Urothelium cell line (cell line): ENCODE measurements at regions not wholly inside any gene's neighbourhood (a gene's known extent, or its start where the extent isn't known, plus 50 kb on each side); places are given as distances from the start of the nearest gene placed in this dataset.
"Not testable (repeated sequence)": the region's sequence is repeated elsewhere in the genome, so short reads cannot be mapped to it uniquely, and the experiment has no call there.

ENCODE experiments used
- DNase-seq: peaks from one replicate; pipeline ENCODE4 v3.0.0; 2011; ENCODE audit warnings: low spot score, mixed read lengths
- FAIRE-seq: peaks from 2 replicates; lab custom pipeline; 2011; peaks lifted over from hg19 to GRCh38; lab: Jason Lieb, UNC

DNA sequence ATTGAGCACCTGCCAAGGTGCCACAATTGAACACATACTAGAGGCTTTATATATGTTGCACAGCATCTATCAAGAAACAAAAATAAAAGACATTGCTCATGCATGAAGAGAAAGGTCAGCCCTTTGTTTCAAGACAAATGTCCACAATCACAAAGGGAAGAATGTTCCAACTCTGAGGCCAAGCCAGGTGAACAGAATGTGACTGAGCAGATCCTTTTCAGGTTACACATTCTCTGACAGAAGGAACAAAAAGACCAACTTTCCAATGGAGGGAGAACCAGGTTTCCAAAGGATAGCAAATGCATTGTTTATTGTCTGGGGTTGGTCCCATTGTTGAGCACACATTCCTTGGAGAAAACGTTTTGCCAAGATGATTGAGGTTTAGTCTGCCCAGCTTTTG lies 50.2 kb upstream of the FAM174B start:
- DNase-seq, result no peak
- no peak for FAIRE-seq

DNA sequence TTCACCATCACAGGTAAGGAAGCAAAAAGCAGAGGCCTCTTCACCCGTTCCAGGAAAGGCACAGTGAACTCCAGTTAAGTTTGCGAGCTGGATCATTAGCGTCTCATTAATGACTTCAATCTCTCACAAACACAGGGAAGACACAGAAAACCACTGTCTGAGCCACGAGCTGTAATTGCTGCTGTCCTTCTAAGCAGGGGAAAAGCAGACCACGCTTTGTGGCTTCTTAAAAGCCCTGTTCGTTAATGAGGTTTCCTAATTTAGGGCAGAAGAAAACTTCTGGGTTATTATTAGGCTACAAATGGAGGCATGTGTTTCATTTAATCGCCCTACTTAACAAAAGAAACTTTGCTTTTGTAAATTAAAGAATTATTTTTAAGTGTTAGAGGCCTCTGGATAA lies 50.6 kb upstream of the FAM174B start:
- FAIRE-seq (no peak), DNase-seq (no peak)

- FAIRE-seq, result no peak
- no peak for DNase-seq
Observed at GRCh38 chr15:92707880-92708551, 52.4 kb upstream of the FAM174B start.

GRCh38 chr15:92708635-92709034 lies 53.1 kb upstream of the FAM174B start:
- no peak for DNase-seq
- no peak for FAIRE-seq

DNA sequence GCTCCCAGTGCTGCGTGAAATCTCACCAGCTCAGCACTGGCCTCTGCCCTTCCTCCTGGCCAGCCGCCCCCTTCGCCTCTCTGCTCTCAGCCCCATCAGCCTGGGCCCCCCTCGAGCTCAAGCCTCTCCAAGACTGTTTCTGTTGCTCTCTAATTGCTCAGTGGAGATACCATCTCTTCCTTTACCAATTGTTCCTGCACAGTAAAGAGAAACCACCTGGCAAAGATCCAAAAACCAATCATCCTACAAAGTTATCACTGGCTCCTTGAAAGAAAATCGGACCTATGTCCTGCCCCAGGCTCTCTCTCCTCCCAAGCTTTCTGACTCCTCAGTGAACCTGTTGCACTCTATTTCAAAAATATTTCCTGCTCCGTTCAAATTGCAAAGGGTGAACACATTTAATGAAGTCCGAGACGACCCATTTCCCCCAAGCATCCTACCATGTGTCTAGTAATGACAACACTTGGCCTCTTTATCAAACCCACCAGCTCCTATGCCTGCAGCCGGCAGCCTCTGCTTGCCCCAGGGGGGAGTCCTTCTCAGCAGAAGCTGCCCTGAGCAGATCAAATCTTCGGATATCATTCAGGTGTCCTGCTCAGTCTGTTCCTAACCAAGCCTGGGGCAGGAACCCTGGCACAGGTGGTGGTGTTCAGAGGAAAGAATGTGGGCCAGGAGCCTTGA lies 53.7 kb upstream of the FAM174B start:
- no peak for DNase-seq
- FAIRE-seq, result no peak

GRCh38 chr15:92711457-92711831 lies 55.9 kb upstream of the FAM174B start:
- no peak for DNase-seq
- no peak for FAIRE-seq

DNA sequence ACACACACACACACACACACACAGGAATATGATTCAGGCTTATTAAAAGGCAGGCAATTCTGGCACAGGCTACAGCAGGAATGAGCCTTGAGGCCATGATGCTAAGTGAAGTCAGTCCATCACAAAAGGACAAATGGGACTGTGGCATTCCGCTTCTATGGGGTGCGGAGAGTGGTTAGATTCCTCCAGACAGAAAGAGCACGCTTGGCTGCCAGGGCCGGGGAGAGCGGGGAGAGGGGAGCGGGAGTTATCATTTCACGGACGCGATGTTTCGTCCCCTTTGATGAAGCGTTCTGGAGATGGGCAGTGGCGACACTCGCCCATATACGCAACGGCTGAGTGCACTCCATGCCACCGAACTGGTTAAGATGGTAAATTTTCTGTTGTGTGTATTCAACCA lies 58.5 kb upstream of the FAM174B start:
- DNase-seq, result peak; percentile 38

GRCh38 chr15:92714477-92715401 lies 59.2 kb upstream of the FAM174B start:
- peak; percentile 77 for DNase-seq
- FAIRE-seq, result no peak

More for the DNA sequence above, 58.5 kb upstream of the FAM174B start:
- FAIRE-seq, result no peak

DNA sequence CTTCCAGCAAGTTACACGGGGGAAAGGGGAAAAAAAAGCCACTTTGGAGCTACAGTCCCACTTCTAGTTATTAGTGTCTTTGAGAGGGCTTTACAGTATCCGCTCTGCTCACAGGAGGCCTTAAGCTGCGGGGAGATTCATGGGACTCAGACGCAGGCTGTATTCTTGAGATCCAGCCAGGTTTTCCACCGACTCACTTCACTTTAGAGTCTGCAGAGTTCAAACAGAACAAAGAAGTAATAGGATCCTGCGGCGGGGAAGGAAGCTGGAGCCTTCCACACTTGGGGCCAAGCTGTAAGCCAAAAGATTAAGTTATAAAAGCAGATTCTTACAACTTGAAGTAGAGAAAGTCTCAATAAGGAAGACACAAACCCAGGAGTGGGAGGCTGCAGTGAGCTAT lies 60.2 kb upstream of the FAM174B start:
- DNase-seq (no peak), FAIRE-seq (no peak)

DNA sequence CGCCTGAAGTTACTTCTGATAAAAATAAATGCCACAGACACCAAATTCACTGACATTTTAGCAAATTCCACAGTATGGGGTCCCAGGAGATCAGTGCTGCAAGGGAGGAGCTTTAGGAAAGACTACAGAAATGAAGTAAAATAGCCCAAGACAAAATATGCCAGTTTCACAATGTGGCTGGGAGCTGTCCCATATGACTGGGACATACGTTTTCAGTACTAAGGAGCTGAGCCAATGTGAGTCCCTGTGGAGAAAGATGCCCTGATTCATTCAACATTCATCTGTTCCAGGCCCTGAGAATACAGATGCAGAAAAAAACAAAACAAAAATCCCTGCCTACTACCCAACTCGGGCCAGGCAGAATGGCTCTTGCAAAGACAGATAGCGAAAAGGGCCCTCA lies 63.4 kb upstream of the FAM174B start:
- FAIRE-seq (no peak), DNase-seq (no peak)

GRCh38 chr15:92724144-92724543 lies 68.6 kb upstream of the FAM174B start:
- FAIRE-seq (no peak), DNase-seq (no peak)

DNA sequence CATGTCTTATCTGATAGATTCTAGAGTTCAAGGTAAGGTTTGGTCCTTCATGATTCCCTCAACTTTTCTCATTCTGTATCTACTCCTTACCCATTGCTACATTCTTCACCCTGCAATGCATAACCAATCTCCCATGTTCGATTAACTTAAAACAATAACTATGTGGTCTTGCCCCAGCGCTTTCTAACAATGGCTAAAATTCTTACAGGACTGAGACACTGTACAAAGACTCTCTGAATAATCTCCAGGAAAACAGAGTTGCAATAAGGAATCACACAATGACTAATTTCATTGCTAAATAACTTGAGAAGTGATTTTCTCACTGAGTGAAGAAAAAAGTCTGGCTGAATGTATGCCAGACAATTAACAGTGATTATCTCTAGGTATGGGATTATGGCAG lies 69.6 kb upstream of the FAM174B start:
- no peak for DNase-seq
- FAIRE-seq, result no peak

- no peak for FAIRE-seq
- DNase-seq, result no peak
Observed at GRCh38 chr15:92728266-92728665, 72.7 kb upstream of the FAM174B start.

- FAIRE-seq, result no peak
Observed at GRCh38 chr15:92733090-92733933, 77.7 kb upstream of the FAM174B start.

DNA sequence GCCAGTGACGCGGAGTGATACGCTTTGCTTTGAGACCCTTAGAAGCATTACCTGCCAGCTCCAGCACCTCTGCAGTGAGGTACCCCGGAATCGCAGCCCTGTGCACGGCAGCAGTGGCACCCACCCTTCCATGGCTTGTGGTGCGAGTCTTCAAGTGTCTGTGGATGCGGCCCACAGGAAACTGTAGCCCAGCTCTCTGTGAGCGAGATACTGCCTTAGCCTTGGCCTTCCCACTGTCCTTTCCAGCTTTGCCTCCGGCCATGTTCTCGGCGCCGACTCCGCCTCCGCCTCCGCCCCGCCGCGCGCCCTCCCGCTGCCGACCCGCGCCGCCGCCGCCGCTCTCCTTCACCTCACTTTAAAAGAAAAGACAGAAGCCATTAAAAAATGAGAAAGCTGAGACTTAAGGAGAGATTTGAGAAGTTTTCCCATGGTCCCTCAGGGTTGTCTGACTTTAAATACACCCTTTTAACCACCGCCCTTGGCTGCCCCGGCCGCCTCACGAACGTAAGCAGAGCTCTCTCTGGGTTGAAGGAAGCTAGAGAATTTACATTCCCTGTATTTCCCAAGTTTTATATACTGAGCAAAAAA lies 78.5 kb upstream of the FAM174B start:
- no peak for DNase-seq
- no peak for FAIRE-seq

More at GRCh38 chr15:92733090-92733933, 77.7 kb upstream of the FAM174B start:
- no peak for DNase-seq

GRCh38 chr15:92739246-92739645 lies 83.7 kb upstream of the FAM174B start:
- FAIRE-seq, result not testable (repeated sequence)

DNA sequence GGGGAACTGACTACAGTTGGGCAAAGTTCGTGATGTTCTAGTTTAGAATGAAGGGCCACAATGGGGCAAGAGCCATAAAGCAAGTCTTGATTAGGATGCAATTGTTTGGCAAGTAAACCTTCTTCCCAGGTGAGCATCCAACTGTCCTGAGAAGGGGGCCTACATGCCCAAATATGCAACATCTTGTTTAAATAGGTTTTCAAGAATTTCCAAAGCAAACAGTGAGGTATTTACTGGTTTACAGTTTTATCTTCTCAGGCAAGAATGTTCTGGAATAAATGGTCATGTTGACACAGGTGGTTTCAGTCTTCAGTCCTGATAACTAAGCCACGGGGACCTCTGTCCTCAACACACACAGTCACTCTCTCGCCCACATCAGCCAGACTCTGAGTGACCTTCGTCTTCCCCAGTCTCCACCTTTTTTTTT lies 90.3 kb upstream of the FAM174B start:
- DNase-seq (no peak), FAIRE-seq (no peak)

More at GRCh38 chr15:92739246-92739645, 83.7 kb upstream of the FAM174B start:
- DNase-seq, result not testable (repeated sequence)

DNA sequence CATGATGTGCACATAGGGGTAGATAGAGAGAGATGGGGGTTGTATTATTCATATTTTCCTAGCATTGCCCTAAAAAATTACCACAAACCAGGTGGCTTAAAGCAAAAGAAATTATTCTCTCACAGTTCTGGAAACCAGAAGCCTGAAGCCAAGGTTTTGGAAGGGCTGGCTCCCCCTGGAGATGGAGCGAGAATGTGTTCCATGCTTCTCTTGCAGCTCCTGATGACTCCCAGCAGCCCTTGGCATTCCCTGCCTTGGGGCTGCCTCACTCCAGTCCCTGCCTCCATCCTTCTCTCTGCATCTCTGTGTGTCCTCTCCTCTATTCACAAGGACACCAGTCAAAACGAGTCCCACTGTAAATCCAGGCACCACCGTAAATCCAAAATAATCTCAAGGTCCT lies 91.5 kb upstream of the FAM174B start:
- DNase-seq, result no peak
- FAIRE-seq, result no peak

DNA sequence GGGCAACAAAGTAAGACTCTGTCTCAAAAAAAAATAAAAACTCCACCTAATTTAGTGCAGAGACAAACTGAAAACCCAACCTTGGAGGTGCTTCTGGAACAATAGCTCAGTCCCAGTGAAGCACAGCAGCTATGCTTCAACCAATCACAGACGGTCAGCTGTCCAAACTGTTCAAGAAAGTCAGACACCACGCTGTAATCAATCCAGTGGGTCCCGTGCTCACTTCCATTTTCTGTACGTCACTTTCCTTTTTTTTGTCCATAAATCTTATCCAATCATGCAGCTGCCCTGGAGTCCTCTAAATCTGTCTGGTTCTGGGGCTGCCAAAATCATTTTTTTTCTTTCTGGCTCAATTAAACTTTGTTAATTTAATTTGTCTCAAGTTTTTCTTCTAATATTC lies 93.6 kb upstream of the FAM174B start:
- FAIRE-seq (no peak), DNase-seq (no peak)

GRCh38 chr15:92749946-92750345 lies 94.4 kb upstream of the FAM174B start:
- FAIRE-seq (no peak), DNase-seq (no peak)
